ENCODE measurements at regions not wholly inside any gene's neighbourhood (a gene's known extent, or its start where the extent isn't known, plus 50 kb on each side); places are given as distances from the start of the nearest gene placed in this dataset.

DNA sequence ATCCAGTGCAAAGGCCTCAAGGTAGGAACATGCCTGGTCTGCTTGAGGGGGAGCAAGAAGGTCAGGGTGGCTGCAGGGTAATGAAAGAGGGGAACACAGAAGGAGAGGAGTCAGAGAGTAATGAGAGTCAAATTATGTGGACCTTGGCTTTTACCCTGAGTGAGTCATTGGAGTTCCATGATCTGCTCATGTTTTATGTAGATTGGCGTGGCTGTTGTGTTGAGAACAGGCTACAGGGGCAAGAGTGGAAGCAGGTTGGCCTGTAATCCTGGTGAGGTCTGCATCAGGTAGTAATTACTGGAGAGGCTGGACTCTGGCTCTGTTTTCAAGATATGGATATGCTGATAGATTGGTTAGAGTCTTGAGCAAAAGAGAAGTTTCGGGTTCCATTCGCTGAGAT lies 177.7 kb upstream of the NR3C1 start:
- intact Hi-C loops (cut with DNase I; ENCODE audit: low total_unique reads) = no loop called here
- H3K4me3 ChIP-seq = no peak overlapping the region
- no peak for DNase-seq
- no peaks in the 10 kb centered on the region for H3K36me3 ChIP-seq (ENCODE audit: low read depth, missing control alignments)
- no peaks in the 10 kb centered on the region for H3K9me3 ChIP-seq
- H3K4me1 ChIP-seq = no peaks in the 10 kb centered on the region
- TF ChIP-seq POLR2A (IDR thresholded peaks at IDR 0.05) (no peak), CTCF (IDR thresholded peaks at IDR 0.05) (no peak)
- H3K27ac ChIP-seq = no peak overlapping the region
- WGBS, 2 donors = 89 to 94% methylated on average over 3 of the region's 3 CpGs
- no peaks in the 10 kb centered on the region for H3K27me3 ChIP-seq

DNA sequence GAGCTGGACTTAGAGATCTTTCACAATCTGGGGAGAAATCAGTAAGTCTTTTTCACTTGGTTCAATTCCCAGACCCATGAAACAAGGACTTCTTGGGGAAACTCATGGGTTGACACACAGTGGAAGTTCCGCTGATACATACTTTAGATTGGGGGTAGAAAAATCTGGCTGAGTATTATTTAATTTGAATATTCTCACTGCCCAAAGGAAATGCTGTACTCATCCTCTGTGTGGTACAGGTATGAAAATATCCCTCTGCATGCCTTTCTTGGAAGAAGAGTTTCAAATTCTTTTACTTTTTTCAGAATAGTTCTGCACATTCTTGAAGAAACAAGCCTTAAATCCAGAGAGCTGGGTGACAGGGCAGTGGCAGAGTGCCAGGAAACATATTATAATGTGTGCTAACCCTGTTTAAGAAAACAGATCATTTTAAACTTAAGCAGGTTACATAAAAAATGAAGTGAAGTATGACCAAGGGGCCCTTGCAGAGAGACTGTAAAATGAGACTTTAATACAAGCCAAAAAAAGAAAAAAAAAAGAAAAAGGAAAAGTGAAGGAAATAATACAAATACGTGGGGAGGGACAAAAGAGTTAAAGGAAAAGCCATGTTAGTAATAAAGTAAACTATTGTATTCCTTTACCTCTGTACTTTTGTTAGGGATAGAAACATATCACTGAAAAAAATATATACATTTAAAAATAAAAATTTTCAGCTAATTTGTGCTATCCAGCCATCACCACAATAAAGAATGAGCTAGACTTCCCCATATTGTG lies 173.4 kb upstream of the NR3C1 start:
- no peak for TF ChIP-seq CTCF (IDR thresholded peaks at IDR 0.05)
- TF ChIP-seq POLR2A (IDR thresholded peaks at IDR 0.05) = no peak
- intact Hi-C loops (cut with DNase I; ENCODE audit: low total_unique reads) = no loop called here

GRCh38 chr5:143575286-143575685 lies 171.8 kb upstream of the NR3C1 start:
- TF ChIP-seq POLR2A (IDR thresholded peaks at IDR 0.05) = no peak
- TF ChIP-seq CTCF (IDR thresholded peaks at IDR 0.05) = no peak
- Histone ChIP-seq H3K27me3 (no peaks in the 10 kb centered on the region), H3K4me1 (no peaks in the 10 kb centered on the region), H3K36me3 (ENCODE audit: low read depth, missing control alignments) (no peaks in the 10 kb centered on the region), H3K4me3 (no peak overlapping the region), H3K27ac (no peak overlapping the region), H3K9me3 (no peaks in the 10 kb centered on the region)
- no peak for DNase-seq
- 89 to 100% methylated on average over 1 of the region's 1 CpG for WGBS, 2 donors
- intact Hi-C loops (cut with DNase I; ENCODE audit: low total_unique reads) = no loop called here

More for the DNA sequence above, 173.4 kb upstream of the NR3C1 start:
- 75 to 86% methylated on average over 2 of the region's 2 CpGs for WGBS, 2 donors
- H3K4me1 ChIP-seq = no peaks in the 10 kb centered on the region
- H3K27me3 ChIP-seq = no peaks in the 10 kb centered on the region
- H3K4me3 ChIP-seq = no peak overlapping the region
- H3K36me3 ChIP-seq (ENCODE audit: low read depth, missing control alignments) = no peaks in the 10 kb centered on the region
- no peak overlapping the region for H3K27ac ChIP-seq
- DNase-seq = no peak
- no peaks in the 10 kb centered on the region for H3K9me3 ChIP-seq

GRCh38 chr5:143574236-143574635 lies 170.8 kb upstream of the NR3C1 start:
- Histone ChIP-seq H3K4me3 (no peak overlapping the region), H3K27ac (no peak overlapping the region), H3K27me3 (no peaks in the 10 kb centered on the region), H3K4me1 (no peaks in the 10 kb centered on the region), H3K9me3 (no peaks in the 10 kb centered on the region), H3K36me3 (ENCODE audit: low read depth, missing control alignments) (no peaks in the 10 kb centered on the region)
- no peak for DNase-seq
- intact Hi-C loops (cut with DNase I; ENCODE audit: low total_unique reads) = no loop called here
- WGBS, 2 donors = 91 to 100% methylated on average over 1 of the region's 1 CpG
- TF ChIP-seq CTCF (IDR thresholded peaks at IDR 0.05) = no peak
- TF ChIP-seq POLR2A (IDR thresholded peaks at IDR 0.05) = no peak
